ENCODE measurements at regions not wholly inside any gene's neighbourhood (a gene's known extent, or its start where the extent isn't known, plus 50 kb on each side); places are given as distances from the start of the nearest gene placed in this dataset.
A peak's percentile ranks its signal among the peaks of the same experiment; 100 is the strongest.
"Not testable (repeated sequence)": the region's sequence is repeated elsewhere in the genome, so short reads cannot be mapped to it uniquely, and the experiment has no call there.

- DNase-seq (ENCODE audit: low read depth, low spot score) = no peak
Observed at GRCh38 chr14:23750357-23750756, 114.2 kb downstream of the DHRS2 start.

- DNase-seq (ENCODE audit: low read depth, low spot score) = peak; percentile 5
Observed at GRCh38 chr14:23751616-23752015, 115.5 kb downstream of the DHRS2 start.

- DNase-seq (ENCODE audit: low read depth, low spot score) = no peak
Observed at GRCh38 chr14:23763394-23763793, 127.2 kb downstream of the DHRS2 start.

GRCh38 chr14:23766737-23767401 is 130.7 kb downstream of the DHRS2 start:
- no peak for DNase-seq (ENCODE audit: low read depth, low spot score)

GRCh38 chr14:23769221-23769728 is 133.1 kb downstream of the DHRS2 start:
- DNase-seq (ENCODE audit: low read depth, low spot score) = not testable (repeated sequence)

GRCh38 chr14:23773981-23774380 is 137.8 kb downstream of the DHRS2 start:
- DNase-seq (ENCODE audit: low read depth, low spot score) = no peak

GRCh38 chr14:23776296-23776695 is 140.1 kb downstream of the DHRS2 start:
- DNase-seq (ENCODE audit: low read depth, low spot score) = no peak

- no peak for DNase-seq (ENCODE audit: low read depth, low spot score)
Observed at GRCh38 chr14:23785208-23785607, 149.0 kb downstream of the DHRS2 start.

- DNase-seq (ENCODE audit: low read depth, low spot score) = no peak
Observed at GRCh38 chr14:23787436-23787835, 151.3 kb downstream of the DHRS2 start.

GRCh38 chr14:23789696-23790095 is 153.5 kb downstream of the DHRS2 start:
- DNase-seq (ENCODE audit: low read depth, low spot score) = no peak

- no peak for DNase-seq (ENCODE audit: low read depth, low spot score)
Observed at GRCh38 chr14:23793532-23793931, 157.4 kb downstream of the DHRS2 start.

GRCh38 chr14:23800811-23801210 is 152.8 kb upstream of the DHRS4 start:
- DNase-seq (ENCODE audit: low read depth, low spot score) = no peak

- DNase-seq (ENCODE audit: low read depth, low spot score) = no peak
Observed at GRCh38 chr14:23801766-23802165, 151.8 kb upstream of the DHRS4 start.

GRCh38 chr14:23804817-23805216 is 148.8 kb upstream of the DHRS4 start:
- DNase-seq (ENCODE audit: low read depth, low spot score) = no peak

- no peak for DNase-seq (ENCODE audit: low read depth, low spot score)
Observed at GRCh38 chr14:23805761-23806160, 147.8 kb upstream of the DHRS4 start.

- no peak for DNase-seq (ENCODE audit: low read depth, low spot score)
Observed at GRCh38 chr14:23814527-23815256, 138.9 kb upstream of the DHRS4 start.

GRCh38 chr14:23816371-23816770 is 137.2 kb upstream of the DHRS4 start:
- DNase-seq (ENCODE audit: low read depth, low spot score) = no peak

GRCh38 chr14:23817164-23817767 is 136.3 kb upstream of the DHRS4 start:
- no peak for DNase-seq (ENCODE audit: low read depth, low spot score)

GRCh38 chr14:23827100-23827892 is 126.3 kb upstream of the DHRS4 start:
- DNase-seq (ENCODE audit: low read depth, low spot score) = peak; percentile 8

- DNase-seq (ENCODE audit: low read depth, low spot score) = no peak
Observed at GRCh38 chr14:23828001-23828400, 125.6 kb upstream of the DHRS4 start.

- DNase-seq (ENCODE audit: low read depth, low spot score) = no peak
Observed at GRCh38 chr14:23828616-23829015, 125.0 kb upstream of the DHRS4 start.

All from astrocyte of the hippocampus (primary cell).